GM12878 (cell line): ENCODE measurements at regions not wholly inside any gene's neighbourhood (a gene's known extent, or its start where the extent isn't known, plus 50 kb on each side); places are given as distances from the start of the nearest gene placed in this dataset.

Source experiments
- ATAC-seq: fragments of 200-7000 bp; cut with Tn5 transposase; 3 replicates; pipeline ENCODE4 v1.9.1; 2020; ENCODE audit warnings: mild to moderate bottlenecking, moderate library complexity
- BruUV-seq: library from RNA; stranded (reverse); fragments of 400-500 nt; replicated peaks from 2 replicates; lab custom pipeline; 2021; lab: Mats Ljungman, UMichigan
- CTCF ChIA-PET: fragments of 300-600 bp; sonication (Branson Sonifier 250); formaldehyde crosslinking; extraction: SDS; loops from one replicate; lab custom pipeline; 2021; ENCODE audit warnings: inconsistent platforms; lab: Yijun Ruan, JAX
- POLR2A ChIA-PET: fragments of 350-600 bp; formaldehyde crosslinking; extraction: SDS; loops from one replicate; lab custom pipeline; 2021; ENCODE audit warnings: inconsistent platforms; lab: Charles Lee
- RAD21 ChIA-PET: fragments of 300-600 bp; sonication (Branson Sonifier 250); formaldehyde crosslinking; loops from one replicate; lab custom pipeline; 2023; ENCODE audit warnings: antibody characterized with exemption; ENCODE audit not compliant: unreplicated experiment; lab: Charles Lee
- SMC1A ChIA-PET: fragments of 300-600 bp; sonication (Branson Sonifier 250); formaldehyde crosslinking; loops from one replicate; lab custom pipeline; 2023; ENCODE audit not compliant: unreplicated experiment, uncharacterized antibody; lab: Charles Lee
- DNase-seq: peaks from one replicate; pipeline ENCODE4 v3.0.0-alpha.2; 2011; ENCODE audit warnings: low read depth, low spot score
- FAIRE-seq: peaks from 3 replicates; lab custom pipeline; 2011; peaks lifted over from hg19 to GRCh38; lab: Jason Lieb, UNC
- H2AFZ ChIP-seq: 2 replicates; pipeline ENCODE4 v1.6.0; 2011; ENCODE audit warnings: low read depth, low read length, control low read depth; ENCODE audit not compliant: control insufficient read depth
- H3K27ac ChIP-seq: 2 replicates; pipeline ENCODE4 v1.5.1; 2011; ENCODE audit warnings: control low read depth; ENCODE audit not compliant: control insufficient read depth, insufficient read depth
- H3K27me3 ChIP-seq, 2 experiments: replicated peaks in 1 of 2; 2 replicates each; pipeline versions ENCODE4 v1.6.0 to v1.6.1; 2011; ENCODE audit warnings: low read length in 1 of 2; ENCODE audit not compliant: control insufficient read depth in 2 of 2, insufficient read depth in 2 of 2
- H3K36me3 ChIP-seq, 2 experiments: 2 replicates each; pipeline ENCODE4 v1.5.1; 2011; ENCODE audit warnings: low read length in 1 of 2; ENCODE audit not compliant: control insufficient read depth in 2 of 2, insufficient read depth in 2 of 2
- H3K4me1 ChIP-seq: 2 replicates; pipeline ENCODE4 v1.6.1; 2011; ENCODE audit warnings: mild to moderate bottlenecking, low read length, moderate library complexity, mixed read lengths; ENCODE audit not compliant: control insufficient read depth, insufficient read depth
- H3K4me2 ChIP-seq: 2 replicates; pipeline ENCODE4 v1.6.0; 2011; ENCODE audit warnings: control low read depth; ENCODE audit not compliant: control insufficient read depth, insufficient read depth
- H3K4me3 ChIP-seq: fragments of 200-600 bp; sonication (generic); 2 replicates; pipeline ENCODE4 v1.5.1; 2016
- H3K79me2 ChIP-seq: 2 replicates; pipeline ENCODE4 v1.6.0; 2011; ENCODE audit warnings: low read length; ENCODE audit not compliant: control insufficient read depth, insufficient read depth
- H3K9ac ChIP-seq: 2 replicates; pipeline ENCODE4 v1.8.0; 2011; ENCODE audit warnings: low read length, control low read depth, mixed read lengths; ENCODE audit not compliant: control insufficient read depth, insufficient read depth
- H3K9me3 ChIP-seq: replicated peaks from 3 replicates; pipeline ENCODE4 v1.5.1; 2011; ENCODE audit warnings: mild to moderate bottlenecking, low read length; ENCODE audit not compliant: control insufficient read depth, insufficient read depth
- H4K20me1 ChIP-seq: 2 replicates; pipeline ENCODE4 v1.6.0; 2011; ENCODE audit not compliant: control insufficient read depth, insufficient read depth
- ATF7 ChIP-seq: fragments of 450-650 bp; IDR thresholded peaks from 2 replicates; pipeline ENCODE4 v1.6.1; 2016; ENCODE audit warnings: low read depth, mild to moderate bottlenecking
- CEBPZ ChIP-seq: fragments of 150-350 bp; IDR thresholded peaks from 2 replicates; pipeline ENCODE4 v1.6.1; 2016; ENCODE audit warnings: low read depth, low read length
- EP300 ChIP-seq, 2 experiments: fragments of 150-350 bp in 1 of 2; IDR thresholded peaks; 2 replicates each; pipeline ENCODE4 v1.6.1; 2011 to 2012; ENCODE audit warnings: low read depth in 2 of 2, low read length in 2 of 2, borderline replicate concordance in 1 of 2, improper control_type of control experiment in 1 of 2, inconsistent platforms in 1 of 2; ENCODE audit not compliant: control insufficient read depth in 1 of 2
- ETV6 ChIP-seq, 2 experiments: fragments of 450-650 bp in 1 of 2; IDR thresholded peaks in 1 of 2; conservative IDR thresholded peaks in 1 of 2; 2 replicates each; pipeline ENCODE4 v1.6.1; 2014; ENCODE audit warnings: antibody characterized with exemption in 1 of 2, borderline replicate concordance in 1 of 2, low read depth in 1 of 2, mild to moderate bottlenecking in 1 of 2, moderate library complexity in 1 of 2
- MYB ChIP-seq: fragments of 150-350 bp; IDR thresholded peaks from 2 replicates; pipeline ENCODE4 v1.6.1; 2014; ENCODE audit warnings: mild to moderate bottlenecking, low read depth, low read length, borderline replicate concordance
- NFYA ChIP-seq: IDR thresholded peaks from 2 replicates; pipeline ENCODE4 v1.6.1; 2011; ENCODE audit warnings: low read depth, mild to moderate bottlenecking, low read length, improper control_type of control experiment, borderline replicate concordance
- RUNX3 ChIP-seq: IDR thresholded peaks from 2 replicates; pipeline ENCODE4 v1.6.1; 2012; ENCODE audit warnings: low read length, inconsistent platforms
- STAT3 ChIP-seq: IDR thresholded peaks from 2 replicates; pipeline ENCODE4 v1.6.1; 2011; ENCODE audit warnings: low read depth, low read length, improper control_type of control experiment
- YY1 ChIP-seq: IDR thresholded peaks from 2 replicates; pipeline ENCODE4 v1.6.1; 2011; ENCODE audit warnings: low read depth, mild to moderate bottlenecking, low read length
- ZBTB33 ChIP-seq: fragments of 450-650 bp; IDR thresholded peaks from 2 replicates; pipeline ENCODE4 v1.6.1; 2017; ENCODE audit warnings: mild to moderate bottlenecking
- ZNF207 ChIP-seq: fragments of 450-650 bp; IDR thresholded peaks from 2 replicates; pipeline ENCODE4 v1.6.1; 2014; ENCODE audit warnings: antibody characterized with exemption, mild to moderate bottlenecking, borderline replicate concordance
- ZNF274 ChIP-seq: IDR thresholded peaks from one replicate; pipeline ENCODE4 v1.8.0; 2011; ENCODE audit not compliant: insufficient read length, insufficient read depth
- WGBS: methylation state at CpG from one replicate; pipeline ENCODE4 v1.1.6; 2016; ENCODE audit warnings: low lambda C conversion rate; ENCODE audit not compliant: insufficient replicate concordance, insufficient coverage; ENCODE audit errors: missing lambda C conversion rate; 5-methylcytosine and 5-hydroxymethylcytosine counted together
- in situ Hi-C: fragments of 300-500 bp; cut with MboI; formaldehyde crosslinking; loops from 9 replicates; pipeline ENCODE4 v1.14.3; 2018; ENCODE audit warnings: mixed read lengths
- intact Hi-C: fragments of 100-400 bp; cut with micrococcal nuclease; formaldehyde crosslinking; loops from one replicate; pipeline ENCODE4 v1.14.2; 2022; ENCODE audit not compliant: unreplicated experiment

GRCh38 chr7:4523873-4524272 lies 158.2 kb upstream of the FOXK1 start (continued):
- no peak for TF ChIP-seq ETV6 (conservative IDR thresholded peaks at IDR 0.05 in 1 of 2, IDR thresholded peaks at IDR 0.05 in 1 of 2; ENCODE audit: borderline replicate concordance in 1 of 2, low read depth in 1 of 2)
- no peak for TF ChIP-seq NFYA
- TF ChIP-seq ZNF274, result no peak
- TF ChIP-seq EP300 (IDR thresholded peaks at IDR 0.05; ENCODE audit: borderline replicate concordance in 1 of 2, control insufficient read depth in 1 of 2, low read depth in 2 of 2, low read length in 2 of 2), result no peak
- TF ChIP-seq ZBTB33, result no peak

GRCh38 chr7:4525884-4526283 lies 156.2 kb upstream of the FOXK1 start:
- ATAC-seq (no peak), FAIRE-seq (no peak), DNase-seq (no peak)
- intact Hi-C loops (no loop called here), in situ Hi-C loops (no loop called here)
- Histone ChIP-seq H4K20me1 (no peaks in the 10 kb centered on the region), H3K9ac (no peak overlapping the region), H3K27ac (no peak overlapping the region), H3K36me3 (no peaks in the 10 kb centered on the region), H3K79me2 (no peaks in the 10 kb centered on the region), H3K4me3 (no peak overlapping the region), H3K4me2 (no peak overlapping the region), H3K9me3 (no peaks in the 10 kb centered on the region), H3K4me1 (no peaks in the 10 kb centered on the region), H2AFZ (no peak overlapping the region), H3K27me3 (no peaks in the 10 kb centered on the region)
- POLR2A ChIA-PET, result no interaction called here
- TF ChIP-seq ZNF207, result no peak
- no peak for TF ChIP-seq RUNX3
- no peak for TF ChIP-seq ETV6 (conservative IDR thresholded peaks at IDR 0.05 in 1 of 2, IDR thresholded peaks at IDR 0.05 in 1 of 2; ENCODE audit: borderline replicate concordance in 1 of 2, low read depth in 1 of 2)
- no peak for TF ChIP-seq STAT3
- TF ChIP-seq CEBPZ, result no peak
- no peak for TF ChIP-seq ATF7
- no peak for TF ChIP-seq YY1
- TF ChIP-seq MYB, result no peak
- SMC1A ChIA-PET, result no interaction called here
- 2% methylated on average over 3 of the region's 3 CpGs for WGBS
- BruUV-seq, result no TSS peak
- CTCF ChIA-PET, result no interaction called here
- RAD21 ChIA-PET, result no interaction called here
